DOHH2 (cell line): ENCODE measurements at regions not wholly inside any gene's neighbourhood (a gene's known extent, or its start where the extent isn't known, plus 50 kb on each side); places are given as distances from the start of the nearest gene placed in this dataset.
"Not testable (repeated sequence)": the region's sequence is repeated elsewhere in the genome, so short reads cannot be mapped to it uniquely, and the experiment has no call there.

Experiments
- H3F3A ChIP-seq: fragments of 200-600 bp; sonication (generic), shearing (Covaris generic); 2 replicates; pipeline ENCODE4 v1.6.0; 2016; ENCODE audit warnings: antibody characterized with exemption, mild to moderate bottlenecking; ENCODE audit not compliant: control insufficient read depth, insufficient read depth
- H3K27ac ChIP-seq: fragments of 200-600 bp; sonication (generic); 2 replicates; pipeline ENCODE4 v1.5.1; 2014; ENCODE audit warnings: low read depth, mild to moderate bottlenecking, low read length, moderate library complexity
- H3K27me3 ChIP-seq: fragments of 200-600 bp; sonication (generic); 2 replicates; pipeline ENCODE4 v1.6.1; 2014; ENCODE audit warnings: mild to moderate bottlenecking, low read length, mixed read lengths; ENCODE audit not compliant: control insufficient read depth
- H3K36me3 ChIP-seq: fragments of 200-600 bp; sonication (generic); 2 replicates; pipeline ENCODE4 v1.6.1; 2014; ENCODE audit warnings: mild to moderate bottlenecking, low read length, moderate library complexity, mixed read lengths; ENCODE audit not compliant: control insufficient read depth
- H3K4me1 ChIP-seq: fragments of 200-600 bp; sonication (generic); 2 replicates; pipeline ENCODE4 v1.6.1; 2014; ENCODE audit warnings: mild to moderate bottlenecking, low read length, mixed read lengths; ENCODE audit not compliant: control insufficient read depth
- H3K4me2 ChIP-seq: fragments of 200-600 bp; sonication (generic); 2 replicates; pipeline ENCODE4 v1.6.0; 2014; ENCODE audit warnings: mild to moderate bottlenecking, low read length, moderate library complexity
- H3K4me3 ChIP-seq: fragments of 200-600 bp; sonication (generic); 2 replicates; pipeline ENCODE4 v1.5.1; 2014; ENCODE audit warnings: mild to moderate bottlenecking, low read length, mixed read lengths
- H3K79me2 ChIP-seq: fragments of 200-600 bp; sonication (generic); 2 replicates; pipeline ENCODE4 v1.6.1; 2014; ENCODE audit warnings: mild to moderate bottlenecking, low read length, mixed read lengths; ENCODE audit not compliant: control insufficient read depth
- H3K9me2 ChIP-seq: fragments of 200-600 bp; sonication (generic); replicated peaks from 2 replicates; pipeline ENCODE4 v1.6.1; 2014; ENCODE audit warnings: mild to moderate bottlenecking, low read length, mixed read lengths; ENCODE audit not compliant: control insufficient read depth
- H3K9me3 ChIP-seq: fragments of 200-600 bp; sonication (generic); 2 replicates; pipeline ENCODE4 v1.6.1; 2014; ENCODE audit warnings: antibody characterized with exemption, low read length, mixed read lengths; ENCODE audit not compliant: control insufficient read depth, insufficient read depth
- H4K20me1 ChIP-seq: fragments of 200-600 bp; sonication (generic); 2 replicates; pipeline ENCODE4 v1.6.0; 2014; ENCODE audit warnings: low read depth, mild to moderate bottlenecking, antibody characterized with exemption, low read length, moderate library complexity; ENCODE audit not compliant: control insufficient read depth, insufficient read depth

DNA sequence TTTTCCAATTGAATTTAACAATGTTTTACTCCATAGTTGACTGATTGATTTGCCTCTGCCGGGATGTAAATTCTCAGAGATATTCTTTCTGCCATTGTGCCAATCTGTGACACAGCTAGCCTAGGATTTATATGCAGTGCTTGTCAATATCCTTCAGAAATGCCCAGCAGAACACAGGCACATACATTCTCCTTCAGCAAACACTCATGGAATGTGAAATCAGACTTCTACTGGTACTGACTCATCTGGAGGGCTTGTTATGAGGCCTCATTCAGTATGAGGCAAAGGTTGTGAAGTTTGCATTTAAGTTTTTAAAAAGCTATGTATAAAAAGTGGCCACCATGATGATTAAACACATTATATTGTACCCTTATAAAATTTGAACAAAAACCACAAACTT lies 158.4 kb downstream of the POTEC start:
- H3K9me2 ChIP-seq, H3K9me3 ChIP-seq, H4K20me1 ChIP-seq, H3K4me3 ChIP-seq, H3K4me1 ChIP-seq, H3K27ac ChIP-seq, H3K36me3 ChIP-seq, H3K27me3 ChIP-seq, H3F3A ChIP-seq, H3K4me2 ChIP-seq, H3K79me2 ChIP-seq: not testable (repeated sequence)

DNA sequence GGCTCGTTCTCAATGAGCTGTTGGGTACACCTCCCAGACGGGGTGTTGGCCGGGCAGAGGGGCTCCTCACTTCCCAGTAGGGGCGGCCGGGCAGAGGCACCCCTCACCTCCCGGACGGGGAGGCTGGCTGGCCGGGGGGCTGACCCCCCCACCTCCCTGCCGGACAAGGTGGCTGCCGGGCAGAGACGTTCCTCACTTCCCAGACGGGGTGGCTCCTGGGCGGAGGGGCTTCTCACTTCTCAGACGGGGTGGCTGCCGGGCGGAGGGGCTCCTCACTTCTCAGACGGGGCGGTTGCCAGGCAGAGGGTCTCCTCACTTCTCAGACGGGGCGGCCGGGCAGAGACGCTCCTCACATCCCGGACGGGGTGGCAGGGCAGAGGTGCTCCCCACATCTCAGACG lies 160.7 kb downstream of the POTEC start:
- not testable (repeated sequence) for H3K4me2 ChIP-seq, H3K4me3 ChIP-seq, H3F3A ChIP-seq, H3K36me3 ChIP-seq, H3K9me2 ChIP-seq, H3K9me3 ChIP-seq, H4K20me1 ChIP-seq, H3K27ac ChIP-seq, H3K79me2 ChIP-seq, H3K27me3 ChIP-seq, H3K4me1 ChIP-seq

DNA sequence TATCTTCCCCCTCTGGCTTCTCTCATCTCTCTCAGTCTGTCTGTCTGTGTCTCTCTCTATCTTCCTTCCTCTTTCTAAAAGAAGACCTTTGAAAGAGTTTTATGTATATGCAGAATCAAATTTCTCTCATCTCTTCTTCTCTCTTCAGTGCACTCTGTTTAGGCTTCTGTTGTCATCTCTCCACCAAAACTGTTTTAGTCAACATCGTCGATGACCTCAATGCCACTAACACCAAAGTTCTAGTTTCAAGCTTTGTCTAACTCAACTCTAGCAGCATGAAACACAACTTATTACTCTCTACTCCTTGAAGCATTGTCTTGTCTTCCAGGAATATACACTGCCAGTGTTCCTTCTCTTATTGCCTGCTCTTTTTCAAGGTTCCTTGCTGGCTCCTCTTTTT lies 163.9 kb downstream of the POTEC start:
- H3K27me3 ChIP-seq, H3K4me3 ChIP-seq, H3K4me1 ChIP-seq, H3K4me2 ChIP-seq, H3F3A ChIP-seq, H3K27ac ChIP-seq, H4K20me1 ChIP-seq, H3K79me2 ChIP-seq, H3K9me2 ChIP-seq, H3K36me3 ChIP-seq, H3K9me3 ChIP-seq: not testable (repeated sequence)

DNA sequence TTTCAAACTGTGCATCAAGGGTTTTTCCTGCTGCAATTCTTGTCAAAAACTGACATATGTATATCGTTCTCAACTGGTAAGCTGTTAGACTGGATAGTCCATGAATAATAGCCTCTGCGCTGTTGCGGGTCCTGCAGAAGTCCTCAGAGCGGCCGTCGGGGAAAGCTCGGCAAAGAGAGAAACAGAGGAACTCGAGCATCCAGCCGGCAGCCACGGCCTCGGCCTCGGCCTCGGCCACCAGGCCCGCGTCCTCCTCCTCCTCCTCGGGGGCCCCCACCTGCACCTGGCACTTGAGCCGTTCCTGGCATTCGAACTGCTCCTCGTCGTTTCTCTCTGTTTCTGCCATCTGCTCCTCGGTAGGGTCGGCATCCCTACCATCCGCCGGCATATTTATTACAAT lies 165.0 kb downstream of the POTEC start:
- not testable (repeated sequence) for H3K4me2 ChIP-seq, H3K27ac ChIP-seq, H3F3A ChIP-seq

DNA sequence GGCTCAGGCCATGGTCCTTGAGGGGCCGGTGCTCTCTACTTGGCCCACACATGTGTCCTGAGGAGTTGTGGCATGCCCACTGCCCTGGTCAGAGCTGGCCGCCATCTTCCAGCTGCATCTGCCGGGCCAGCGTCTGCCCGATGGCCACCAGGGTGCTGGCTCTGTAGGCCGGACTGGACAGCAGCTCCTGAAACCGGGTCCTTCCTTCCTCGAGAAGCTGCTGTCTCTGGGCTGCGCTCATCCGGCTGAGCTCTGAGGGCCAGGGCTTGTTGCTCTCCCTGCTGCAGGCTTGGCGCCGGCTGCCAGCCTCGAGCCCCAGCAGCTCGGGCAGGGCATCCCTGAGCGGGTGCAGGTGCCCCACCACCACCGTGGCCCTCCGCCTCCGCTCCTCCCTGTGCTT lies 182.1 kb downstream of the POTEC start:
- H4K20me1 ChIP-seq, H3K36me3 ChIP-seq, H3K27me3 ChIP-seq, H3K79me2 ChIP-seq, H3K9me3 ChIP-seq, H3K4me1 ChIP-seq, H3F3A ChIP-seq, H3K9me2 ChIP-seq, H3K4me2 ChIP-seq, H3K4me3 ChIP-seq, H3K27ac ChIP-seq: not testable (repeated sequence)

More for the DNA sequence above, 165.0 kb downstream of the POTEC start:
- H3K27me3 ChIP-seq, H3K4me3 ChIP-seq, H3K4me1 ChIP-seq, H3K9me2 ChIP-seq, H3K79me2 ChIP-seq, H4K20me1 ChIP-seq, H3K36me3 ChIP-seq, H3K9me3 ChIP-seq: not testable (repeated sequence)

DNA sequence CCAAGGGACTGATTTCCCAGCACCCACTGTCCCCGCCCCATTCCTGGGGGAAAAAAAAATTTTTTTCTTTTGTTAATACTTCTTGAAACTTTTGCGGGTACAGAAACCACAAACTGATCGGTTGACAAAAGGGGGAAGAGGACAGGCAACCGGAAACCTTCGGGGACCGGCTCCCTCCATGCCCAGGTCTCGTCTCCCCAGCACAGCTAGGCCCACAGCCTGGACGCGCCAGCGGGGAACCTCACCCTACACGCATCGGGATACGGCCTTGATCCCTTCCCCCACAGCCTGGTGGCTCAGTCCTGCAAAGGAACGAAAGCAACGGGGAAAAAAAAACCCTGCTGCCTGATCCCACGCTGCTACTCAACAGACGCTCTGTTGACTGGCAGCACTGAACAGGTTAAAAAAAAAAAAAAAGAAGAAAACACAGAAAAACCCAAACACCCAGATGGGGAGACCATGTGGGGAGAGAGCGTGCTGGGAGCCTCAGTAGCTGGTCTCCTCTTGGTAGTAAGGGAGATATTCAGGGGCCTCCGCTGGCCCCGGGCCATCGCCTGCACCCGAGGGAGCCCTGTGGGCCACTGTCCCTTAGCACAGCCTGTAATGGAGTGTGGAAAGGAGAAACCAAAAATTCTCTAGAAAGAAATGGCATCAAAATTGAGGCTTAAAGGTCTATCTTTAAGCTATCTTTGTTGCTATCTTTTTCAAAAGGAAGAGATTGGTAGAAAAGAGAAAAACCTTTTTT lies 185.7 kb downstream of the POTEC start:
- H3K9me2 ChIP-seq, H3F3A ChIP-seq, H3K27ac ChIP-seq, H3K79me2 ChIP-seq, H3K4me2 ChIP-seq, H3K4me1 ChIP-seq, H3K36me3 ChIP-seq, H3K9me3 ChIP-seq, H4K20me1 ChIP-seq, H3K27me3 ChIP-seq, H3K4me3 ChIP-seq: not testable (repeated sequence)

DNA sequence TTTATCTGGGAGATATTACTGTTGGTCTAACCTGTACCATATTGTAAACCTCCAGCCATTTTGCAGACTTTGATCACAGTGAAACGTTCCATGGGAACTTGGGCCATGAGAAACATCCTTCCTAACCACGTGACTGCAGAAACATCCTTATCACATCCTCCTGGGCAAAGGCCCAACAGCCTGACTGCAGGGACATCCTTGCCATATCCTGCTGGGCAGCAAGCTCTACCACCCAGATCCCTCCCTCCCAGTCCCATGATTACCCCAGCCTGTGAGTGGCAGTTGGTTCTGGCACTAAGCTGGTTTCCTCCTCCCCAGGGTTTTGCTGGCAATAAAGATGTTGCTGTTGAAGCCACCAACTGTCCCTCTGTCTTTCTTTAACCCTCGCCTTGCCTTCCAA lies 201.2 kb downstream of the POTEC start:
- H3K4me1 ChIP-seq, H3K36me3 ChIP-seq, H3F3A ChIP-seq, H3K79me2 ChIP-seq, H3K4me3 ChIP-seq, H3K4me2 ChIP-seq, H3K27ac ChIP-seq, H3K27me3 ChIP-seq, H3K9me2 ChIP-seq, H3K9me3 ChIP-seq, H4K20me1 ChIP-seq: not testable (repeated sequence)

DNA sequence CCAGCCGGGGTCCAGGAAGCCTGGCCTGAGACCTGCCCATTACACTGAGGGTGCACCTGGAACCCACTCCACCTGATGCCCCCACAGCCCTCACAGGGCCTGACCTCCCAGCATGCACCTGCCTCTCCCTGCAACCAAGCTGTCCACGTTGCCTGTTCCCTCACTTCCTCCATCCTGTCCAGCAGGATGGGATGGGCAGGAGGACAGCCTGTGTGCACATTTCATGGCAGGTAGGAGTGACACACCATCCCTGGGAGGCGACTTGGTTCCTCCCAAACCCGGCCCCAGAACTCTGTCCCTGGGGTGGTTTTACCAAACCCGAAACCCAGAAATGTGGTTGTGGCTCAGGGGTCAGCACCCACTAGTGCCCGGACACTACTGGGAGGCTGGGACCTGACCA lies 203.8 kb upstream of the ZNF519 start:
- not testable (repeated sequence) for H3K4me2 ChIP-seq, H3K27me3 ChIP-seq, H3K36me3 ChIP-seq

More for the DNA sequence above, 203.8 kb upstream of the ZNF519 start:
- not testable (repeated sequence) for H3K9me3 ChIP-seq, H4K20me1 ChIP-seq, H3K27ac ChIP-seq, H3K4me1 ChIP-seq, H3K9me2 ChIP-seq, H3K79me2 ChIP-seq, H3F3A ChIP-seq, H3K4me3 ChIP-seq
